Tibial artery (tissue), 4 donors: ENCODE measurements at regions not wholly inside any gene's neighbourhood (a gene's known extent, or its start where the extent isn't known, plus 50 kb on each side); places are given as distances from the start of the nearest gene placed in this dataset.

Source experiments
- DNase-seq, 2 donors: peaks; one replicate each; pipeline ENCODE4 v3.0.0-alpha.2; 2019
- H3K27ac ChIP-seq, 2 donors: fragments of 200-600 bp; sonication (generic) in 1 of 2; 1 replicate in 1 of 2; 2 replicates in 1 of 2; pipeline ENCODE4 v1.5.1; 2018 to 2019; ENCODE audit warnings: mild to moderate bottlenecking in 1 of 2
- H3K27me3 ChIP-seq, 2 donors: fragments of 200-600 bp; sonication (generic) in 1 of 2; one replicate each; pipeline versions ENCODE4 v1.5.1 to v1.6.0; 2016 to 2019
- H3K36me3 ChIP-seq, 3 donors: fragments of 200-600 bp; sonication (generic) in 2 of 3; one replicate each; pipeline ENCODE4 v1.5.1; 2016 to 2019; ENCODE audit warnings: mild to moderate bottlenecking in 2 of 3
- H3K4me1 ChIP-seq, 4 donors: fragments of 200-600 bp; sonication (generic) in 2 of 4; 1 replicate in 3 of 4; 2 replicates in 1 of 4; pipeline ENCODE4 v1.5.1; 2016 to 2019
- H3K4me3 ChIP-seq, 2 donors: fragments of 200-600 bp; sonication (generic) in 1 of 2; 1 replicate in 1 of 2; 2 replicates in 1 of 2; pipeline ENCODE4 v1.5.1; 2018 to 2019; ENCODE audit warnings: mild to moderate bottlenecking in 2 of 2
- H3K9me3 ChIP-seq, 3 donors: fragments of 200-600 bp; sonication (generic) in 1 of 3; one replicate each; pipeline ENCODE4 v1.5.1; 2016 to 2019
- CTCF ChIP-seq, 2 experiments: fragments of 200-600 bp in 1 of 2; fragments of 450-650 bp in 1 of 2; IDR thresholded peaks; one replicate each; pipeline ENCODE4 v1.5.1; 2017 to 2019; ENCODE audit warnings: antibody characterized with exemption in 2 of 2, mild to moderate bottlenecking in 1 of 2, moderate library complexity in 1 of 2
- intact Hi-C: fragments of 100-400 bp; cut with DNase I; formaldehyde crosslinking; loops from one replicate; pipeline ENCODE4 v1.15.0; 2023; ENCODE audit warnings: low total_unique reads

GRCh38 chr10:128222332-128222849 is 96.2 kb upstream of the MKI67 start:
- H3K9me3 ChIP-seq: no peaks in the 10 kb centered on the region
- H3K4me3 ChIP-seq: no peak overlapping the region
- DNase-seq: no peak
- no peak overlapping the region for H3K27ac ChIP-seq
- H3K27me3 ChIP-seq: peaks cover 0 to 5% of the 10 kb centered on the region in 2 donors
- intact Hi-C loops: no loop called here
- no peaks in the 10 kb centered on the region for H3K36me3 ChIP-seq
- no peaks in the 10 kb centered on the region for H3K4me1 ChIP-seq
- no peak for TF ChIP-seq CTCF (IDR thresholded peaks at IDR 0.05)

- Histone ChIP-seq H3K36me3 (no peaks in the 10 kb centered on the region), H3K4me3 (no peak overlapping the region), H3K9me3 (peaks cover 0 to 14% (median 12%) of the 10 kb centered on the region in 3 donors), H3K27me3 (no peaks in the 10 kb centered on the region), H3K27ac (no peak overlapping the region), H3K4me1 (no peaks in the 10 kb centered on the region)
- DNase-seq: no peak
- no peak for TF ChIP-seq CTCF (IDR thresholded peaks at IDR 0.05)
- intact Hi-C loops: no loop called here
These were observed 104.2 kb upstream of the MKI67 start for GRCh38 chr10:128230401-128230800.

DNA sequence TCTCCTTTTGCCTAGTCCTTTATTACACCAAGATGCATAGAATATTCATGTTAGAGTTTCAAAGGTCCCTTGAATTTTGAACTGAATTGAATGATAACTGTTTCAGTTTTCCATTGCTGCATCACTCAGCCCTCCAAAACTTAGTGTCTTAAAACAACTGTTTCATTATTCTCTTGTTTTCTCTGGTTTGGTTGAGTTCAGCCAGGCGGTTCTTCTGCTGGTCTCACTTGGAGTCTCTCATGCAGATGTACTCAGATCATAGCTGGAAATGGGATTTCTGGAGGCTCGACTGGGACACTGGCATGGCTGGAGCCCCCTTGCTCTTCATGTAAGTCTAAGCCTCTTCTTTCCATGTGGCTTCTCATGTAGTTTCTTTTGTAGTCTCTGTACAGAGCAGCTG is 107.2 kb upstream of the MKI67 start:
- Histone ChIP-seq H3K9me3 (peaks cover 0 to 14% (median 12%) of the 10 kb centered on the region in 3 donors), H3K27me3 (peaks cover 0 to 6% of the 10 kb centered on the region in 2 donors), H3K4me1 (no peaks in the 10 kb centered on the region), H3K36me3 (no peaks in the 10 kb centered on the region), H3K4me3 (no peak overlapping the region), H3K27ac (no peak overlapping the region)
- DNase-seq: no peak
- TF ChIP-seq CTCF (IDR thresholded peaks at IDR 0.05): no peak
- intact Hi-C loops: no loop called here

- Histone ChIP-seq H3K4me3 (no peak overlapping the region), H3K4me1 (no peaks in the 10 kb centered on the region), H3K27me3 (peaks cover 0 to 6% of the 10 kb centered on the region in 2 donors), H3K9me3 (peaks cover 0 to 14% (median 12%) of the 10 kb centered on the region in 3 donors), H3K27ac (no peak overlapping the region), H3K36me3 (no peaks in the 10 kb centered on the region)
- no peak for TF ChIP-seq CTCF (IDR thresholded peaks at IDR 0.05)
- DNase-seq: no peak
- intact Hi-C loops: no loop called here
These were observed 111.5 kb upstream of the MKI67 start for GRCh38 chr10:128237710-128238109.

DNA sequence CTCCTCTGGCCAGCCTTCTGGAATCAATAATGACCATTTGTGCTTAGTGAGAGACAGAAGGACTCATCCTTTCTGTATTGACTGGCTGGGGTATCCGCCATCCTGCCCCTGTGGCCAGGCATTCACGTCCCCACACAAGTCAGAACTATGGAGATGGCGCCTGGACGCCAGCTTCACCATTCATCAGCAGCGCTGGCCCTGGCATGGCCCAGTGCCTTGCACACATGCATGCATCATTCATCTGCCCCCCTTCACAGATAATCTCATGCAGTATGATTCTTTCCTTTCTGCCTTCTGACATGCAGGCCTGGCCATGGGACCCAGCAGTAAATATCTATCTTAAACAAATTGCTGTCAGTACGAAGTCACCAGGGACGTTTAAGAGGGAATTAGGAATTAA is 114.8 kb upstream of the MKI67 start:
- Histone ChIP-seq H3K4me3 (no peak overlapping the region), H3K27ac (no peak overlapping the region)
- no peak for DNase-seq

More for the DNA sequence above, 114.8 kb upstream of the MKI67 start:
- Histone ChIP-seq H3K4me1 (no peaks in the 10 kb centered on the region), H3K27me3 (peaks cover 0 to 6% of the 10 kb centered on the region in 2 donors), H3K9me3 (no peaks in the 10 kb centered on the region), H3K36me3 (no peaks in the 10 kb centered on the region)
- no peak for TF ChIP-seq CTCF (IDR thresholded peaks at IDR 0.05)
- intact Hi-C loops: no loop called here
